ENCODE measurements at regions not wholly inside any gene's neighbourhood (a gene's known extent, or its start where the extent isn't known, plus 50 kb on each side); places are given as distances from the start of the nearest gene placed in this dataset.
"Not testable (repeated sequence)": the region's sequence is repeated elsewhere in the genome, so short reads cannot be mapped to it uniquely, and the experiment has no call there.

- H3K4me1 ChIP-seq (ENCODE audit: control insufficient read depth, insufficient read depth, low read length): peaks cover 26% of the 10 kb centered on the region
- H3K4me3 ChIP-seq (ENCODE audit: low read length): no peak overlapping the region
- H3K36me3 ChIP-seq (ENCODE audit: control insufficient read depth, insufficient read depth, low read length, severe bottlenecking): no peaks in the 10 kb centered on the region
- no peak overlapping the region for H3K9ac ChIP-seq (ENCODE audit: low read length)
- DNase-seq (ENCODE audit: low read depth): no peak
- H3K27me3 ChIP-seq (replicated peaks; ENCODE audit: control insufficient read depth, insufficient read depth, low read length): no peaks in the 10 kb centered on the region
- no peaks in the 10 kb centered on the region for H3K9me3 ChIP-seq (ENCODE audit: control insufficient read depth, low read length)
These were observed 491.8 kb downstream of the PCNX1 start for GRCh38 chr14:71399057-71399487.

GRCh38 chr14:71400871-71401321 lies 493.6 kb downstream of the PCNX1 start:
- DNase-seq (ENCODE audit: low read depth): peak; percentile 41
- peak overlapping the region; percentile 70 for H3K4me3 ChIP-seq (ENCODE audit: low read length)
- no peaks in the 10 kb centered on the region for H3K36me3 ChIP-seq (ENCODE audit: control insufficient read depth, insufficient read depth, low read length, severe bottlenecking)
- no peaks in the 10 kb centered on the region for H3K9me3 ChIP-seq (ENCODE audit: control insufficient read depth, low read length)
- H3K4me1 ChIP-seq (ENCODE audit: control insufficient read depth, insufficient read depth, low read length): peaks cover 24% of the 10 kb centered on the region
- H3K9ac ChIP-seq (ENCODE audit: low read length): peak overlapping the region; percentile 51
- no peaks in the 10 kb centered on the region for H3K27me3 ChIP-seq (replicated peaks; ENCODE audit: control insufficient read depth, insufficient read depth, low read length)

GRCh38 chr14:71402415-71402814 lies 495.2 kb downstream of the PCNX1 start:
- H3K36me3 ChIP-seq (ENCODE audit: control insufficient read depth, insufficient read depth, low read length, severe bottlenecking); H3K4me3 ChIP-seq (ENCODE audit: low read length); H3K9ac ChIP-seq (ENCODE audit: low read length); H3K9me3 ChIP-seq (ENCODE audit: control insufficient read depth, low read length); H3K27me3 ChIP-seq (replicated peaks; ENCODE audit: control insufficient read depth, insufficient read depth, low read length): not testable (repeated sequence)
- peak; percentile 61 for DNase-seq (ENCODE audit: low read depth)
- peaks cover 24% of the 10 kb centered on the region for H3K4me1 ChIP-seq (ENCODE audit: control insufficient read depth, insufficient read depth, low read length)

GRCh38 chr14:71403656-71404055 lies 496.4 kb downstream of the PCNX1 start:
- H3K4me3 ChIP-seq (ENCODE audit: low read length): no peak overlapping the region
- no peaks in the 10 kb centered on the region for H3K36me3 ChIP-seq (ENCODE audit: control insufficient read depth, insufficient read depth, low read length, severe bottlenecking)
- no peak for DNase-seq (ENCODE audit: low read depth)
- H3K27me3 ChIP-seq (replicated peaks; ENCODE audit: control insufficient read depth, insufficient read depth, low read length): no peaks in the 10 kb centered on the region
- no peaks in the 10 kb centered on the region for H3K9me3 ChIP-seq (ENCODE audit: control insufficient read depth, low read length)
- H3K9ac ChIP-seq (ENCODE audit: low read length): no peak overlapping the region
- H3K4me1 ChIP-seq (ENCODE audit: control insufficient read depth, insufficient read depth, low read length): peaks cover 24% of the 10 kb centered on the region

- Histone ChIP-seq H3K4me1 (ENCODE audit: control insufficient read depth, insufficient read depth, low read length) (peaks cover 23% of the 10 kb centered on the region), H3K4me3 (ENCODE audit: low read length) (no peak overlapping the region), H3K9me3 (ENCODE audit: control insufficient read depth, low read length) (no peaks in the 10 kb centered on the region), H3K36me3 (ENCODE audit: control insufficient read depth, insufficient read depth, low read length, severe bottlenecking) (no peaks in the 10 kb centered on the region), H3K9ac (ENCODE audit: low read length) (no peak overlapping the region), H3K27me3 (replicated peaks; ENCODE audit: control insufficient read depth, insufficient read depth, low read length) (no peaks in the 10 kb centered on the region)
- DNase-seq (ENCODE audit: low read depth): no peak
These were observed 498.4 kb downstream of the PCNX1 start for GRCh38 chr14:71405676-71406075.

- no peak for DNase-seq (ENCODE audit: low read depth)
These were observed 501.2 kb downstream of the PCNX1 start for GRCh38 chr14:71408362-71409030.

GRCh38 chr14:71410578-71411284 lies 503.5 kb downstream of the PCNX1 start:
- Histone ChIP-seq H3K9ac (ENCODE audit: low read length) (no peak overlapping the region), H3K36me3 (ENCODE audit: control insufficient read depth, insufficient read depth, low read length, severe bottlenecking) (no peaks in the 10 kb centered on the region), H3K9me3 (ENCODE audit: control insufficient read depth, low read length) (no peaks in the 10 kb centered on the region), H3K4me3 (ENCODE audit: low read length) (no peak overlapping the region), H3K27me3 (replicated peaks; ENCODE audit: control insufficient read depth, insufficient read depth, low read length) (no peaks in the 10 kb centered on the region), H3K4me1 (ENCODE audit: control insufficient read depth, insufficient read depth, low read length) (peaks cover 25% of the 10 kb centered on the region)
- peak; percentile 83 for DNase-seq (ENCODE audit: low read depth)

More at GRCh38 chr14:71408362-71409030, 501.2 kb downstream of the PCNX1 start:
- Histone ChIP-seq H3K27me3 (replicated peaks; ENCODE audit: control insufficient read depth, insufficient read depth, low read length) (no peaks in the 10 kb centered on the region), H3K4me3 (ENCODE audit: low read length) (no peak overlapping the region), H3K4me1 (ENCODE audit: control insufficient read depth, insufficient read depth, low read length) (peaks cover 14% of the 10 kb centered on the region), H3K9me3 (ENCODE audit: control insufficient read depth, low read length) (no peaks in the 10 kb centered on the region), H3K36me3 (ENCODE audit: control insufficient read depth, insufficient read depth, low read length, severe bottlenecking) (no peaks in the 10 kb centered on the region), H3K9ac (ENCODE audit: low read length) (no peak overlapping the region)

- Histone ChIP-seq H3K27me3 (replicated peaks; ENCODE audit: control insufficient read depth, insufficient read depth, low read length) (no peaks in the 10 kb centered on the region), H3K9ac (ENCODE audit: low read length) (no peak overlapping the region), H3K4me1 (ENCODE audit: control insufficient read depth, insufficient read depth, low read length) (peaks cover 25% of the 10 kb centered on the region), H3K4me3 (ENCODE audit: low read length) (no peak overlapping the region), H3K36me3 (ENCODE audit: control insufficient read depth, insufficient read depth, low read length, severe bottlenecking) (no peaks in the 10 kb centered on the region), H3K9me3 (ENCODE audit: control insufficient read depth, low read length) (no peaks in the 10 kb centered on the region)
- DNase-seq (ENCODE audit: low read depth): no peak
These were observed 504.0 kb downstream of the PCNX1 start for GRCh38 chr14:71411285-71411595.

- no peak for DNase-seq (ENCODE audit: low read depth)
- no peaks in the 10 kb centered on the region for H3K36me3 ChIP-seq (ENCODE audit: control insufficient read depth, insufficient read depth, low read length, severe bottlenecking)
- peaks cover 25% of the 10 kb centered on the region for H3K4me1 ChIP-seq (ENCODE audit: control insufficient read depth, insufficient read depth, low read length)
- H3K4me3 ChIP-seq (ENCODE audit: low read length): no peak overlapping the region
- H3K9me3 ChIP-seq (ENCODE audit: control insufficient read depth, low read length): no peaks in the 10 kb centered on the region
- H3K9ac ChIP-seq (ENCODE audit: low read length): no peak overlapping the region
- H3K27me3 ChIP-seq (replicated peaks; ENCODE audit: control insufficient read depth, insufficient read depth, low read length): no peaks in the 10 kb centered on the region
These were observed 504.5 kb downstream of the PCNX1 start for GRCh38 chr14:71411738-71412137.

GRCh38 chr14:71414631-71415403 lies 507.6 kb downstream of the PCNX1 start:
- Histone ChIP-seq H3K4me1 (ENCODE audit: control insufficient read depth, insufficient read depth, low read length) (peaks cover 25% of the 10 kb centered on the region), H3K27me3 (replicated peaks; ENCODE audit: control insufficient read depth, insufficient read depth, low read length) (no peaks in the 10 kb centered on the region), H3K4me3 (ENCODE audit: low read length) (no peak overlapping the region), H3K9me3 (ENCODE audit: control insufficient read depth, low read length) (no peaks in the 10 kb centered on the region), H3K9ac (ENCODE audit: low read length) (peak overlapping the region; percentile 4), H3K36me3 (ENCODE audit: control insufficient read depth, insufficient read depth, low read length, severe bottlenecking) (no peaks in the 10 kb centered on the region)
- DNase-seq (ENCODE audit: low read depth): peak; percentile 58

GRCh38 chr14:71415404-71415690 lies 508.1 kb downstream of the PCNX1 start:
- no peaks in the 10 kb centered on the region for H3K36me3 ChIP-seq (ENCODE audit: control insufficient read depth, insufficient read depth, low read length, severe bottlenecking)
- peak; percentile 89 for DNase-seq (ENCODE audit: low read depth)
- no peak overlapping the region for H3K4me3 ChIP-seq (ENCODE audit: low read length)
- no peaks in the 10 kb centered on the region for H3K9me3 ChIP-seq (ENCODE audit: control insufficient read depth, low read length)
- no peak overlapping the region for H3K9ac ChIP-seq (ENCODE audit: low read length)
- no peaks in the 10 kb centered on the region for H3K27me3 ChIP-seq (replicated peaks; ENCODE audit: control insufficient read depth, insufficient read depth, low read length)
- peaks cover 25% of the 10 kb centered on the region for H3K4me1 ChIP-seq (ENCODE audit: control insufficient read depth, insufficient read depth, low read length)
